Glutamatergic neuron (in vitro differentiated cells): ENCODE measurements at regions not wholly inside any gene's neighbourhood (a gene's known extent, or its start where the extent isn't known, plus 50 kb on each side); places are given as distances from the start of the nearest gene placed in this dataset.

ENCODE experiments used
- DNase-seq: peaks from one replicate; pipeline ENCODE4 v3.0.0; 2022
- H3K27ac Mint-ChIP-seq: one replicate; pipeline ENCODE4 v1.8.0; 2020; ENCODE audit warnings: mild to moderate bottlenecking, mixed read lengths, inconsistent platforms; ENCODE audit not compliant: unreplicated experiment
- H3K27me3 Mint-ChIP-seq: one replicate; pipeline ENCODE4 v1.8.0; 2020; ENCODE audit warnings: mild to moderate bottlenecking, moderate library complexity, mixed read lengths, inconsistent platforms; ENCODE audit not compliant: unreplicated experiment
- H3K36me3 Mint-ChIP-seq: one replicate; pipeline ENCODE4 v1.8.0; 2020; ENCODE audit warnings: mild to moderate bottlenecking, mixed read lengths, inconsistent platforms; ENCODE audit not compliant: unreplicated experiment
- H3K4me1 Mint-ChIP-seq: one replicate; pipeline ENCODE4 v1.8.0; 2020; ENCODE audit warnings: mild to moderate bottlenecking, low read depth, mixed read lengths, inconsistent platforms; ENCODE audit not compliant: unreplicated experiment
- H3K4me3 Mint-ChIP-seq: one replicate; pipeline ENCODE4 v1.8.0; 2020; ENCODE audit warnings: mild to moderate bottlenecking, mixed read lengths, inconsistent platforms; ENCODE audit not compliant: unreplicated experiment
- H3K9me3 Mint-ChIP-seq: one replicate; pipeline ENCODE4 v1.8.0; 2020; ENCODE audit warnings: mild to moderate bottlenecking, moderate library complexity, mixed read lengths, inconsistent platforms; ENCODE audit not compliant: unreplicated experiment
- CTCF ChIP-seq: fragments of 200-600 bp; sonication (generic); IDR thresholded peaks from one replicate; pipeline ENCODE4 v1.5.0; 2021; ENCODE audit not compliant: partially characterized antibody, unreplicated experiment

- no peaks in the 10 kb centered on the region for H3K4me1 Mint-ChIP-seq
- H3K36me3 Mint-ChIP-seq: no peaks in the 10 kb centered on the region
- peak; percentile 77 for TF ChIP-seq CTCF
These were observed 567.9 kb upstream of the GBE1 start for GRCh38 chr3:82329300-82329699.

GRCh38 chr3:82311901-82312300 lies 550.5 kb upstream of the GBE1 start:
- DNase-seq: no peak
- H3K36me3 Mint-ChIP-seq: no peaks in the 10 kb centered on the region
- no peak for TF ChIP-seq CTCF
- no peak overlapping the region for H3K27ac Mint-ChIP-seq
- no peaks in the 10 kb centered on the region for H3K4me1 Mint-ChIP-seq
- H3K27me3 Mint-ChIP-seq: no peaks in the 10 kb centered on the region
- no peaks in the 10 kb centered on the region for H3K9me3 Mint-ChIP-seq
- no peak overlapping the region for H3K4me3 Mint-ChIP-seq

More at GRCh38 chr3:82329300-82329699, 567.9 kb upstream of the GBE1 start:
- Mint-ChIP-seq H3K9me3 (no peaks in the 10 kb centered on the region), H3K27ac (no peak overlapping the region), H3K4me3 (no peak overlapping the region), H3K27me3 (no peaks in the 10 kb centered on the region)
- no peak for DNase-seq

DNA sequence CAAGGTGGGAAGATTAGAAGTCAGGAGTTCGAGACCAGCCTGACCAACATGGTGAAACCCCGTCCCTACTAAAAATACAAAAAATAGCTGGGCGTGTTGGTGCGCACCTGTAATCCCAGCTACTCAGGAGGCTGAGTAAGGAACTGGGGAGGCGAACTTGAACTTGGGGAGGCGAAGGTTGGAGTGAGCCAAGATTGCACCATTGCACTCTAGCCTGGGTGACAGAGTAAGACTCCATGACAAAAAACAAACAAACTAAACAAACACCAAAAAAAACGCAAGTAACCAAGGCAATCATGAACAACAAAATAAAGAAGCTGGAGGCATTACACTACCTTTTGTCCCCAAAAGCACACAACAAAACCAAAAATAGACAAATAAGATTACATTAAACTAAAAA lies 547.3 kb upstream of the GBE1 start:
- H3K27ac Mint-ChIP-seq: no peak overlapping the region
- H3K27me3 Mint-ChIP-seq: no peaks in the 10 kb centered on the region
- no peaks in the 10 kb centered on the region for H3K4me1 Mint-ChIP-seq
- no peak overlapping the region for H3K4me3 Mint-ChIP-seq
- no peak for DNase-seq
- H3K36me3 Mint-ChIP-seq: no peaks in the 10 kb centered on the region
- peaks cover 2% of the 10 kb centered on the region for H3K9me3 Mint-ChIP-seq
- TF ChIP-seq CTCF: no peak

GRCh38 chr3:82306189-82306588 lies 544.7 kb upstream of the GBE1 start:
- Mint-ChIP-seq H3K27ac (no peak overlapping the region), H3K9me3 (peaks cover 2% of the 10 kb centered on the region), H3K36me3 (no peaks in the 10 kb centered on the region), H3K4me1 (no peaks in the 10 kb centered on the region), H3K4me3 (no peak overlapping the region), H3K27me3 (no peaks in the 10 kb centered on the region)
- no peak for DNase-seq
- TF ChIP-seq CTCF: no peak

DNA sequence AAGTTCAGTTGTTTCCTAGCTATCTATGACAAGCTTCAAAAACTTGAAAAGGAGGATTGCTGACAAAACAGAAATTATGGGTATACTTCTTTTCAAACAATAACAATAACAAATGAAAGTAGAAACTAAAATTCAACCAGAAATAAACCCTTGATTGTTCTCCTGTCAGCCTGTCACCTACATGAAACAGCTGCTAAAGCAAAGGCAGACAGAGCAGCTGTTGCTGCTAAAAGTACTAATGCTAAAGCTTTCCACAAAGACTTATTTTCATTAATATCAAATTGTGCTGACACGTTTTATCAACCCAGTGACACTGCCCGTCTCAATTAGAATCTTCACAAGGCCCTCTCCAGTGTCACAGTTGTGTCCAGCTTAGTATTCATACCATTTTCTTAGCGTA lies 533.2 kb upstream of the GBE1 start:
- Mint-ChIP-seq H3K4me3 (no peak overlapping the region), H3K36me3 (no peaks in the 10 kb centered on the region), H3K4me1 (peaks cover 3% of the 10 kb centered on the region), H3K9me3 (no peaks in the 10 kb centered on the region), H3K27ac (no peak overlapping the region), H3K27me3 (peaks cover 2% of the 10 kb centered on the region)
- DNase-seq: no peak
- no peak for TF ChIP-seq CTCF
